ENCODE measurements at regions not wholly inside any gene's neighbourhood (a gene's known extent, or its start where the extent isn't known, plus 50 kb on each side); places are given as distances from the start of the nearest gene placed in this dataset.
A peak's percentile ranks its signal among the peaks of the same experiment; 100 is the strongest.
"Not testable (repeated sequence)": the region's sequence is repeated elsewhere in the genome, so short reads cannot be mapped to it uniquely, and the experiment has no call there.

GRCh38 chr3:167031364-167032049 lies 348.6 kb downstream of the ZBBX start:
- DNase-seq (ENCODE audit: low read depth), result no peak
- in situ Hi-C loops (cut with HindIII; ENCODE audit: low pct_unique_long_range_greater_than_20kb, low sequenced_read_pairs), result no loop called here

GRCh38 chr3:167030082-167030725 lies 349.9 kb downstream of the ZBBX start:
- in situ Hi-C loops (cut with HindIII; ENCODE audit: low pct_unique_long_range_greater_than_20kb, low sequenced_read_pairs), result no loop called here
- no peak for DNase-seq (ENCODE audit: low read depth)

- in situ Hi-C loops (cut with HindIII; ENCODE audit: low pct_unique_long_range_greater_than_20kb, low sequenced_read_pairs); DNase-seq (ENCODE audit: low read depth): not testable (repeated sequence)
Measured at GRCh38 chr3:167019503-167019902, 360.6 kb downstream of the ZBBX start.

GRCh38 chr3:167018591-167019111 lies 361.4 kb downstream of the ZBBX start:
- in situ Hi-C loops (cut with HindIII; ENCODE audit: low pct_unique_long_range_greater_than_20kb, low sequenced_read_pairs); DNase-seq (ENCODE audit: low read depth): not testable (repeated sequence)

DNA sequence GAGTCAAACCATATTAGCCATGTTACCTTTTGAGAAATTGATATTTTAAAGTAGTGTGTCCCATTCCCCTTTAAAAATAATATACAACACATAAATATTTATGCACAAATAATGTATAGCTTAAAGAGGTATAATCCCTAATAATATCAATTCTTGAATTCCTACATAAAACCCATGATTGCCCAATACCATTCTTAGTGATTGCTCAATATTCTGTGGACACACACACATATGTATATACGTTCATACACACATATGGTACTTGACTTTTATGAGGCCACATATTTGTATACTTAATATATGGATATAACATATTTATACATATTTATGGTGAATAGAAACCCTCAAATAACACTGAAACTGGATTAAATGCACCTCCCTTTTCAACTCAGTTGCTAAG lies 367.4 kb downstream of the ZBBX start:
- DNase-seq (ENCODE audit: low read depth), result no peak
- in situ Hi-C loops (cut with HindIII; ENCODE audit: low pct_unique_long_range_greater_than_20kb, low sequenced_read_pairs), result no loop called here

DNA sequence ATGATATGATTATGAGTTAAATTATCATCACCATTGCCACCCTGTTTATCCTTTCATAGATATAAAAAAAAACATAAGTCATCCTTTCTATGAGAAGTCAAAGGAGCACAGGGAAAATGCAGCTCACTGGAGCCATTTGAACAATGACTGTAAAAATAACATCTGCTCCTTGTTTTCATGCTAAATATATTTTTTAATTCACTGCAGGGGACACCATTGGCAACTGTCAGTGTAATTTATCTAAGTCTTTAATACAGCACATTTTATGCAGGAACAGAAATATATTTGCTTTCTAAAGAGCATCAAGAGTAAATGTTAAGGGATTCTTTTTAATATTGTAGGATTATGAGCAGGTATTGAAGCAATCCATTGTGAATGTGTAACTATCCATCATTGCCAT lies 371.3 kb downstream of the ZBBX start:
- DNase-seq (ENCODE audit: low read depth), result no peak
- in situ Hi-C loops (cut with HindIII; ENCODE audit: low pct_unique_long_range_greater_than_20kb, low sequenced_read_pairs), result no loop called here

- no peak for DNase-seq (ENCODE audit: low read depth)
- in situ Hi-C loops (cut with HindIII; ENCODE audit: low pct_unique_long_range_greater_than_20kb, low sequenced_read_pairs), result no loop called here
Measured at GRCh38 chr3:167001374-167001773, 378.7 kb downstream of the ZBBX start.

DNA sequence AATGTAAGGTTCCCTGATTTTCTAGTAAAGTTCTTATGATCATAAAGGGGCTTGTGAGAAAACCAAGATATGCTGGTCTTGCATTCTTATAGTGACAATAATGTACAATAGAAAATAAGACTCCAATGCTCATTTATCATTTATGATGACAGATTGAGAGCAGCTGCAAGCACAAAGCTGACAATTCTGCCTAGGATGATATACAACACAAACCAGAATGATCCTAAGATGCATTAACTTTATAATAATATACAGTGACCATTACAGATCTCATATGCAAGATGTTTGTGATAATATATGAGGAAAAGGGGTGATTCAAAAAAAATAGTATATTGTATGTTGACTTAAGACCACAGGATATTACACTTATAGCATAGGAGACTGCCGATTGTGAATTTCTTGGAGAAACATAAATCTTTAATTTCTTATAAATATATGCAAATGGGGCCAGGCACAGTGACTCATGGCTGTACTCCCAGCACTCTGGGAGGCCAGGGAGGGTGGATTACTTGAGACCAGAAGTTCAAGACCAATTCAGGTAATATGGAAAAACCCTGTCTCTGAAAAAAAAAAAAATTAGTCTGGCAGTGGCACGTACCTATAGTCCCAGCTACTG lies 387.0 kb downstream of the ZBBX start:
- in situ Hi-C loops (cut with HindIII; ENCODE audit: low pct_unique_long_range_greater_than_20kb, low sequenced_read_pairs), result no loop called here
- DNase-seq (ENCODE audit: low read depth), result no peak

GRCh38 chr3:166986000-166986399 lies 394.1 kb downstream of the ZBBX start:
- DNase-seq (ENCODE audit: low read depth), result peak; percentile 8
- in situ Hi-C loops (cut with HindIII; ENCODE audit: low pct_unique_long_range_greater_than_20kb, low sequenced_read_pairs), result no loop called here

- in situ Hi-C loops (cut with HindIII; ENCODE audit: low pct_unique_long_range_greater_than_20kb, low sequenced_read_pairs); DNase-seq (ENCODE audit: low read depth): not testable (repeated sequence)
Measured at GRCh38 chr3:166975796-166976195, 404.3 kb downstream of the ZBBX start.

DNA sequence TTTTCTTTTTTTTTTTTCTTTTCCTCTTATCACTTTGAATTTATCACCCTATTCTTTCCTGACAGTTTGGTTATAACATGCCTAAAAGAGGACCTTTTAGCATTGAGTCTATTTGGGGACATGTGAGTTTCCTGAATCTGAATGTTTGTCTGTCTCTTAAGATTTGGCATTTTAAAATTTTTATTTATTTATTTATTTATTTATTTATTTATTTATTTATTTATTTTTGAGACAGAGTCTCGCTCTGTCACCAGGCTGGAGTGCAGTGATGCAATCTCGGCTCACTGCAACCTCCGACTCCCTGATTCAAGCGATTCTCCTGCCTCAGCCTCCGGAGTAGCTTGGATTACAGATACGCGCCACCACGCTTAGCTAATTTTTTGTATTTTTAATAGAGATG lies 412.4 kb downstream of the ZBBX start:
- DNase-seq (ENCODE audit: low read depth); in situ Hi-C loops (cut with HindIII; ENCODE audit: low pct_unique_long_range_greater_than_20kb, low sequenced_read_pairs): not testable (repeated sequence)

DNA sequence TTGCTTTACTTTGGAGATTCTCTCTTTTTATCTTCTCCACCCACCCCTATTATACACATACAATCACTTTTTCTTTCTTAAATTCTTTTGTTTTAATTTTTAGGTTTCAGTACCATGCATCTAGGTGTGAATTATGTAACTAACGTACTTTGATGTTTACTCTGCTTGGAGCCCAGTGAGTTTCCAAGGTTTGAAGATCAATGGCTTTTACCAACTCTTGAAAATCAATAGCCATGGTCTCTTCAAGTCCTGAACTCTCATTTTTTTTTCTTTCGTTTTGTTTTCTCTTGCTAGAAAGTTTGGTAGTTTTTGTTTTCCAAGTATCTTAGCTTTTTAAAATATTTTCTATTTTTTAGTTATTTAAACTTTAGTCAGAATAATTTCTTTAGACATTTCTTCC lies 417.2 kb downstream of the ZBBX start:
- in situ Hi-C loops (cut with HindIII; ENCODE audit: low pct_unique_long_range_greater_than_20kb, low sequenced_read_pairs), result no loop called here
- no peak for DNase-seq (ENCODE audit: low read depth)

DNA sequence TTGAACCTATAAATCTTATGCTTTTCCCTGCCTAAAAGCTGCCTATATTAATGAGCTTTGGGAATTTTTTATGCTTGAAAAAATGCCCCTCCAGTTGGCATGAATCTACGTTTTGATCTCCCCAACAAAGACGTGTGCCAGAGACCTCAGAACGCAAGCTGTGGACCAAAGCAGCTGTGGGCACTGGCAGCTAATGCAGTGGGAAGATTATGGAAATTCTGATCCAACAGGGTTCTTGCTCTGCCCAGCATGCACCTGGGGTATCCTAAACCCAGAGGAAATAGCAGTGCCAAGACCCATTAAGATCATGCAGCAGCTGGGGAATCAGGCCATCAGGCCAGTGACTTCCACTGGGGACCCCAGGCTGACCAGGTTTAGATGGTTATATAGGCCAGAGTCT lies 423.0 kb downstream of the ZBBX start:
- no peak for DNase-seq (ENCODE audit: low read depth)
- in situ Hi-C loops (cut with HindIII; ENCODE audit: low pct_unique_long_range_greater_than_20kb, low sequenced_read_pairs), result no loop called here

DNA sequence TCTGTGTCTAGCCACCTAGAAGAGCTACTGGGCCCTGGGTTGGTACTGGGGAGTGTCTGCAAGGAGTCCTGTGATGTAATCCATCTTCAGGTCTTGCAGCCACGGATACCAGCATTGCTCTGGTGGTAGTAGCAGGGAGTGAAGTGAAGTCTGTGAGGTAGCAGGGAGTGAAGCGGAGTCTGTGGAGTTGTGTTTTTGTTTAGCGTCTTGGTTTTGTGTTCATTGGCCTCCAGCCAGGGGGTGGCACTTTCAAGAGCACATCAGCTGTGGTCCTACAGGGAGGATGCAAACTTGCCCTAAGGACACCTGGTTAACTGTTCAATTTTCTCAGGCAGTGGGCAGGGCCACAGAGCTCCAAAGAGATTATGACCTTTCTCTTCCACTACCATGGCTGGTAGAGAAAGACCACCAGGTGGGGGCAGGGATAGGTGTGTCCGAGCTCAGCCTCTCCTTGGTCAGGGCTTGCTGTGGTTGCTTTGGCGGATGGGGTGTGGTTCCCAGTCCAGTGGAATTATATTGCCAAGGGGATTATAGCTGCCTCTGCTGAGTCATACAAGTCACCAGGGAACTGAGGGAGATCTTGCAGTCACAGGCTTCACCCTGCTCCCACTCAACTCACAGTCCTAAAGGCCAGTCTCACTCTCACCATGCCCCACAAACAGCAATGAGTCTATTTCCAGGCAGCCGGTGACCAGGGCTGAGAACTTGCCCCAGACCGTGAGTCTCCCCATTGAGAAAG lies 424.7 kb downstream of the ZBBX start:
- in situ Hi-C loops (cut with HindIII; ENCODE audit: low pct_unique_long_range_greater_than_20kb, low sequenced_read_pairs), result no loop called here
- DNase-seq (ENCODE audit: low read depth), result peak; percentile 27

DNA sequence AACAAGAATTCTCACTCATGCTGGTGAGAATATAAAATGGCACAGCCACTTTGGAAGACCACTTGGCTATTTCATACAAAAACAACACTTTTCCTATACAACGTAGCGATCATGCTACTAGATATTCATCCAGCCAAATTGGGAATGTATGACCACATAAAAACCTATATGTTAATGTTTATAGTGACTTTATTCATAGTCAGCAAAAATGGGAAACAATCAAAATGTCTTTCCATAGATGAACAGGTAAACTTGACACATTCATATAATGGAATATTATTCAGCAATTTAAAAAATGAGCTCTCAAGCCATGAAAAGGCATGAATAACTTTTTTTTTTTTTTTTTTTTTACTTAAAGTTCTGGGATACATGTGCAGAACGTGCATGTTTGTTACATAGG lies 445.2 kb downstream of the ZBBX start:
- in situ Hi-C loops (cut with HindIII; ENCODE audit: low pct_unique_long_range_greater_than_20kb, low sequenced_read_pairs), result no loop called here
- DNase-seq (ENCODE audit: low read depth), result no peak

DNA sequence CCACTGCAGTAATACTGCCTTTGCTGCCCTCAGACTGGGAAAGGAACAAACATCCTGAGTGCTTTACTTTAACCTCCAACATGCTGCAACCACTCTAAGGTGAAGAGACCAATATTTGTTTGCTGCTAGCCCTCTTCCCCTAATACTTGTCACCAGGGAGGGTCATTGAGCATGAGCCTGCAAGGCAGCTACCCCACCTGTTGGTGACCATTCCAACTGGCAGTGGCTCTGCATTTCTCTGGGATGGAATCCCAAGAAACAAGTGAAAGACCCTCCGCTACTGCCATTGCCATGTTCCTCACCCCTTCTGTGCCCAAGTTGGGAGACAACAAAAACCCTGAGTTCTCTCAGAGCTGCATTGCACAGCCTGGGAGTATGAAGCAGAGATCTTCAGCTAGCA lies 462.7 kb downstream of the ZBBX start:
- no peak for DNase-seq (ENCODE audit: low read depth)
- in situ Hi-C loops (cut with HindIII; ENCODE audit: low pct_unique_long_range_greater_than_20kb, low sequenced_read_pairs), result no loop called here

DNA sequence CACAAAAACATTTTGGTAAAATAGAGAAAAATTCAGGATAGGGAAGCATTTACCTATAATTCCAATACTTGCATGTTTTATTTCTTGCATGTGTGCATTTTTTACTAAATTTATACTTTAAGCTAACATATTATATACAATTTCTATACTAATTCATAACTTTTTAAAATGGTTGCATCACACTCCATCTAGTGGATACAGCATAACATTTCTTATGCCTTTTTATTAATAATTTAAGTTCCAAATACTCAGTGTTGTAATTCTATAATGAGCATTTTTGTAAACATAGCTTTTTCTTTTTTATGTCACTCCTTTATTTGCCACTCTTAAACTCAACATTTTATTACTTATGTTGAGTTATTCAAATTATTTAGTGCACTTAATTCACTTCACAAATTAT lies 477.7 kb downstream of the ZBBX start:
- no peak for DNase-seq (ENCODE audit: low read depth)
- in situ Hi-C loops (cut with HindIII; ENCODE audit: low pct_unique_long_range_greater_than_20kb, low sequenced_read_pairs), result no loop called here

GRCh38 chr3:166900866-166901577 lies 479.1 kb downstream of the ZBBX start:
- in situ Hi-C loops (cut with HindIII; ENCODE audit: low pct_unique_long_range_greater_than_20kb, low sequenced_read_pairs), result no loop called here
- peak; percentile 66 for DNase-seq (ENCODE audit: low read depth)
